Activated naive CD4-positive, alpha-beta T cell treated with anti-CD3 and anti-CD28 coated beads, Interleukin-2, amount 10 ng/mL, durations not matched to agents 7 days and 5 days (primary cell): ENCODE measurements at regions not wholly inside any gene's neighbourhood (a gene's known extent, or its start where the extent isn't known, plus 50 kb on each side); places are given as distances from the start of the nearest gene placed in this dataset.

Experiments
- CTCF ChIA-PET: fragments of 350-600 bp; sonication (Branson Sonifier 250); formaldehyde crosslinking; loops from one replicate; lab custom pipeline; 2021; ENCODE audit warnings: antibody characterized with exemption; lab: Charles Lee
- DNase-seq: peaks from one replicate; pipeline ENCODE4 v3.0.0-alpha.2; 2020
- H3K27ac Mint-ChIP-seq: one replicate; pipeline ENCODE4 v1.8.0; 2021; ENCODE audit warnings: mild to moderate bottlenecking, moderate library complexity, mixed read lengths
- H3K27me3 Mint-ChIP-seq: one replicate; pipeline ENCODE4 v1.8.0; 2021; ENCODE audit warnings: mild to moderate bottlenecking, mixed read lengths
- H3K36me3 Mint-ChIP-seq: one replicate; pipeline ENCODE4 v1.8.0; 2021; ENCODE audit warnings: mixed read lengths
- H3K4me1 Mint-ChIP-seq: one replicate; pipeline ENCODE4 v1.8.0; 2021; ENCODE audit warnings: mixed read lengths
- H3K4me3 Mint-ChIP-seq: one replicate; pipeline ENCODE4 v1.8.0; 2021; ENCODE audit warnings: mild to moderate bottlenecking, moderate library complexity, mixed read lengths
- H3K9me3 Mint-ChIP-seq: one replicate; pipeline ENCODE4 v1.8.0; 2021; ENCODE audit warnings: mixed read lengths

- H3K4me3 Mint-ChIP-seq: no peak overlapping the region
- H3K27me3 Mint-ChIP-seq: no peaks in the 10 kb centered on the region
- no peaks in the 10 kb centered on the region for H3K4me1 Mint-ChIP-seq
- CTCF ChIA-PET: no interaction called here
- no peaks in the 10 kb centered on the region for H3K36me3 Mint-ChIP-seq
- no peaks in the 10 kb centered on the region for H3K9me3 Mint-ChIP-seq
- DNase-seq: no peak
- H3K27ac Mint-ChIP-seq: no peak overlapping the region
These were observed 1573.5 kb upstream of the ACVR2A start for GRCh38 chr2:146271131-146271831.

- H3K27me3 Mint-ChIP-seq: no peaks in the 10 kb centered on the region
- CTCF ChIA-PET: no interaction called here
- H3K4me3 Mint-ChIP-seq: no peak overlapping the region
These were observed 1574.2 kb upstream of the ACVR2A start for GRCh38 chr2:146270618-146271017.

GRCh38 chr2:146267093-146267492 lies 1577.7 kb upstream of the ACVR2A start:
- H3K4me1 Mint-ChIP-seq: no peaks in the 10 kb centered on the region
- no peak overlapping the region for H3K27ac Mint-ChIP-seq
- no peak overlapping the region for H3K4me3 Mint-ChIP-seq
- H3K9me3 Mint-ChIP-seq: no peaks in the 10 kb centered on the region
- DNase-seq: no peak
- CTCF ChIA-PET: no interaction called here
- H3K36me3 Mint-ChIP-seq: no peaks in the 10 kb centered on the region
- no peaks in the 10 kb centered on the region for H3K27me3 Mint-ChIP-seq

More at GRCh38 chr2:146270618-146271017, 1574.2 kb upstream of the ACVR2A start:
- Mint-ChIP-seq H3K4me1 (no peaks in the 10 kb centered on the region), H3K27ac (no peak overlapping the region), H3K36me3 (no peaks in the 10 kb centered on the region), H3K9me3 (no peaks in the 10 kb centered on the region)
- no peak for DNase-seq

GRCh38 chr2:146265656-146266055 lies 1579.2 kb upstream of the ACVR2A start:
- CTCF ChIA-PET: no interaction called here
- H3K27me3 Mint-ChIP-seq: no peaks in the 10 kb centered on the region
- no peaks in the 10 kb centered on the region for H3K4me1 Mint-ChIP-seq
- DNase-seq: no peak
- no peak overlapping the region for H3K4me3 Mint-ChIP-seq
- no peak overlapping the region for H3K27ac Mint-ChIP-seq
- no peaks in the 10 kb centered on the region for H3K36me3 Mint-ChIP-seq
- no peaks in the 10 kb centered on the region for H3K9me3 Mint-ChIP-seq

- Mint-ChIP-seq H3K4me3 (no peak overlapping the region), H3K36me3 (no peaks in the 10 kb centered on the region), H3K4me1 (no peaks in the 10 kb centered on the region), H3K9me3 (peaks cover 1% of the 10 kb centered on the region), H3K27me3 (no peaks in the 10 kb centered on the region), H3K27ac (no peak overlapping the region)
- no peak for DNase-seq
- CTCF ChIA-PET: no interaction called here
These were observed 1582.2 kb upstream of the ACVR2A start for GRCh38 chr2:146262606-146263005.

GRCh38 chr2:146260551-146260950 lies 1584.3 kb upstream of the ACVR2A start:
- Mint-ChIP-seq H3K27ac (no peak overlapping the region), H3K36me3 (no peaks in the 10 kb centered on the region), H3K4me3 (no peak overlapping the region), H3K9me3 (peaks cover 1% of the 10 kb centered on the region), H3K27me3 (no peaks in the 10 kb centered on the region), H3K4me1 (no peaks in the 10 kb centered on the region)
- DNase-seq: no peak
- CTCF ChIA-PET: no interaction called here

GRCh38 chr2:146259816-146260215 lies 1585.0 kb upstream of the ACVR2A start:
- CTCF ChIA-PET: no interaction called here
- H3K27me3 Mint-ChIP-seq: no peaks in the 10 kb centered on the region
- H3K9me3 Mint-ChIP-seq: peaks cover 1% of the 10 kb centered on the region
- DNase-seq: no peak
- H3K27ac Mint-ChIP-seq: no peak overlapping the region
- H3K36me3 Mint-ChIP-seq: no peaks in the 10 kb centered on the region
- H3K4me3 Mint-ChIP-seq: no peak overlapping the region
- no peaks in the 10 kb centered on the region for H3K4me1 Mint-ChIP-seq

GRCh38 chr2:146258071-146258470 lies 1586.8 kb upstream of the ACVR2A start:
- Mint-ChIP-seq H3K9me3 (peaks cover 1% of the 10 kb centered on the region), H3K36me3 (no peaks in the 10 kb centered on the region), H3K27ac (no peak overlapping the region), H3K27me3 (no peaks in the 10 kb centered on the region), H3K4me1 (no peaks in the 10 kb centered on the region), H3K4me3 (no peak overlapping the region)
- CTCF ChIA-PET: no interaction called here
- no peak for DNase-seq

GRCh38 chr2:146252119-146252518 lies 1592.7 kb upstream of the ACVR2A start:
- Mint-ChIP-seq H3K4me1 (no peaks in the 10 kb centered on the region), H3K27me3 (no peaks in the 10 kb centered on the region), H3K9me3 (no peaks in the 10 kb centered on the region), H3K4me3 (no peak overlapping the region), H3K27ac (no peak overlapping the region), H3K36me3 (no peaks in the 10 kb centered on the region)
- CTCF ChIA-PET: no interaction called here
- no peak for DNase-seq

GRCh38 chr2:146251328-146251727 lies 1593.5 kb upstream of the ACVR2A start:
- CTCF ChIA-PET: no interaction called here
- no peaks in the 10 kb centered on the region for H3K9me3 Mint-ChIP-seq
- no peaks in the 10 kb centered on the region for H3K4me1 Mint-ChIP-seq

GRCh38 chr2:146246736-146247523 lies 1597.9 kb upstream of the ACVR2A start:
- Mint-ChIP-seq H3K9me3 (no peaks in the 10 kb centered on the region), H3K36me3 (no peaks in the 10 kb centered on the region), H3K27me3 (no peaks in the 10 kb centered on the region), H3K27ac (no peak overlapping the region), H3K4me1 (no peaks in the 10 kb centered on the region), H3K4me3 (no peak overlapping the region)
- no peak for DNase-seq
- CTCF ChIA-PET: no interaction called here

More at GRCh38 chr2:146251328-146251727, 1593.5 kb upstream of the ACVR2A start:
- no peaks in the 10 kb centered on the region for H3K27me3 Mint-ChIP-seq
- no peaks in the 10 kb centered on the region for H3K36me3 Mint-ChIP-seq
- H3K27ac Mint-ChIP-seq: no peak overlapping the region
- no peak for DNase-seq
- no peak overlapping the region for H3K4me3 Mint-ChIP-seq

- no peaks in the 10 kb centered on the region for H3K36me3 Mint-ChIP-seq
- DNase-seq: no peak
- H3K27ac Mint-ChIP-seq: no peak overlapping the region
- H3K9me3 Mint-ChIP-seq: no peaks in the 10 kb centered on the region
- CTCF ChIA-PET: no interaction called here
- no peak overlapping the region for H3K4me3 Mint-ChIP-seq
- H3K4me1 Mint-ChIP-seq: no peaks in the 10 kb centered on the region
- H3K27me3 Mint-ChIP-seq: no peaks in the 10 kb centered on the region
These were observed 1598.7 kb upstream of the ACVR2A start for GRCh38 chr2:146246002-146246735.

GRCh38 chr2:146244830-146245229 lies 1600.0 kb upstream of the ACVR2A start:
- no peaks in the 10 kb centered on the region for H3K4me1 Mint-ChIP-seq

GRCh38 chr2:146244131-146244530 lies 1600.7 kb upstream of the ACVR2A start:
- Mint-ChIP-seq H3K27ac (no peak overlapping the region), H3K27me3 (no peaks in the 10 kb centered on the region), H3K36me3 (no peaks in the 10 kb centered on the region), H3K9me3 (no peaks in the 10 kb centered on the region), H3K4me1 (no peaks in the 10 kb centered on the region), H3K4me3 (no peak overlapping the region)
- DNase-seq: no peak
- CTCF ChIA-PET: interaction anchor here (0.7 kb wide), 1 partner anchor 36 kb away, joined by 3 read pairs; no protein-coding TSS in a partner anchor

More at GRCh38 chr2:146244830-146245229, 1600.0 kb upstream of the ACVR2A start:
- Mint-ChIP-seq H3K4me3 (no peak overlapping the region), H3K27ac (no peak overlapping the region), H3K36me3 (no peaks in the 10 kb centered on the region), H3K27me3 (no peaks in the 10 kb centered on the region), H3K9me3 (no peaks in the 10 kb centered on the region)
- CTCF ChIA-PET: interaction anchor here (0.7 kb wide), 1 partner anchor 35 kb away, joined by 3 read pairs; no protein-coding TSS in a partner anchor
- DNase-seq: no peak
